ENCODE measurements at regions not wholly inside any gene's neighbourhood (a gene's known extent, or its start where the extent isn't known, plus 50 kb on each side); places are given as distances from the start of the nearest gene placed in this dataset.

DNA sequence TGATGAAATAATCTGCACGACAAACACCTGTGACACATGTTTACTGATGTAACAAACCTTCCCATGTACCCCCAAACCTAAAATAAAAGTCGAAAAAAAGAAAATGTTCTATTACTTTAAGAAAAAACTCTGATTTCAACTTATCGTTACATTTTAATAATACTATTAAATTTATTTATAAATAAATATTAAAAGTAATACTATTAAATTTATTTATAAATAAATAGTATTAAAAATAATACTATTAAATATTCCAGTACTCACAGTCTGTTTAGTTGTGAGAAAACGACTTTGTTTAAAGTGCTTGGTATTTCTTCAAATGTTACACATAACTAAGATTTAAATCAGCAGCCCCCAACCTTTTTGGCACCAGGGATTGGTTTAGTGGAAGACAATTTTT lies 471.6 kb upstream of the PRKX start:
- in situ Hi-C loops (cut with MboI; ENCODE audit: low sequenced_read_pairs), result no loop called here

DNA sequence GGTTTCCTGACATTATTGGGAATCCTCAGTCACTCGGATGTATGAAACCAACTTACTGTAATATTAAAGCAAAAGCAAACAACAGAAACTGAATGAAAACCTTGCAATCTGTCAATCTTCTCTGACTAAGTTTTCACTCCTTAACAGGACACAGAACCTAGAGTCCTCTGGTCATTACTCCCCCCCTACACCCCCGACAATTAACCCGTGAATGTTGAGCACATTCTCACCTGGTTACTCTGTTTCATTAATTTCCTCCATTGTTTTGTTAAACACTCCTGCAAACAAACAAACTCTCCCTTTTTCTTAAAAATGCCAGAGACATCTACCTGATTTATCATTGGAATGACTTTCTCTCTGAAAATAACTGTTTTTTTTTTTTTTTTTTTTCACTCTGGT lies 469.0 kb upstream of the PRKX start:
- in situ Hi-C loops (cut with MboI; ENCODE audit: low sequenced_read_pairs), result no loop called here

DNA sequence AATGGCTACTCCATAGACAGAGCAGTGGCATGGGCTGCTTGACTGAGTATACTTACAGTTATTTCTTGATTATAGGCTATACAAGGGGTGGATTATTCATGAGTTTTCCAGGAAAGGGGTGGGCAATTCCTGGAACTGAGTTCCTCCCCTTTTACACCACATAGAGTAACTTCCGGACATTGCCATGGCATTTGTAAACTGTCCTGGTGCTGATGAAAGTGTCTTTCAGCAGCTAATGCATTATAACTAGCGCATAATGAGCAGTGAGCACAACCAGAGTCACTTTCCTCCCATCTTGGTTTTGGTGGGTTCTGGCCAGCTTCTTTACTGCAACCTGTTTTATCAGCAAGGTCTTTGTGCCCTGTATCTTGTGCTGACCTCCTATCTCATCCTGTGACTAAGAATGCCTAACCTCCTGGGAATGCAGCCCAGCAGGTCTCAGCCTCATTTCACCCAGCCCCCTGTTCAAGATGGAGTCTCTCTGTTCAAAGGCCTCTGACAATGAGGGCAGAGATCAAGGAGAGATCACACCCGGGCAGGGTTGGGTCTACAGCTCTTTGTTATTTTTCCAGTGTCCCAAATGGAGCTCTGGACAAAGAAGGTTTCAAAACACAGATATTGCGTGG lies 468.4 kb upstream of the PRKX start:
- in situ Hi-C loops (cut with MboI; ENCODE audit: low sequenced_read_pairs), result no loop called here

DNA sequence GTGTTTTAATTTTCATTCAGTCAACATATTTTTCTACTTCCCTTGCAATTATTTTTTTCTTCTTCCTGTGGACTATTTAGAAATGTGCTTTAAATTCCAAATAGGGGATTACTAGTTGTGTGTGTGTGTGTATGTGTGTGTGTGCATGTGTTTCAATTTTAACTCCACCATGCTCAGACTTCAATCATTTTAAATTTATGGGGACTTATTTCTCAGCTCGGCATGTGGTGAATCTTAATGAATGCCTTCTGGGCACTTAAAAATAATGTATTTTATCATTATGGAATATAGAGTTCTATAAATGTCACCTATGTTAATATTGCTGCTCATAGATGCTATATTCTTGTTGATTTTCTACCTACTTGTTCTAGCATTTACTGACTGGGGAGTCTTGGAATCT lies 465.6 kb upstream of the PRKX start:
- in situ Hi-C loops (cut with MboI; ENCODE audit: low sequenced_read_pairs), result no loop called here

DNA sequence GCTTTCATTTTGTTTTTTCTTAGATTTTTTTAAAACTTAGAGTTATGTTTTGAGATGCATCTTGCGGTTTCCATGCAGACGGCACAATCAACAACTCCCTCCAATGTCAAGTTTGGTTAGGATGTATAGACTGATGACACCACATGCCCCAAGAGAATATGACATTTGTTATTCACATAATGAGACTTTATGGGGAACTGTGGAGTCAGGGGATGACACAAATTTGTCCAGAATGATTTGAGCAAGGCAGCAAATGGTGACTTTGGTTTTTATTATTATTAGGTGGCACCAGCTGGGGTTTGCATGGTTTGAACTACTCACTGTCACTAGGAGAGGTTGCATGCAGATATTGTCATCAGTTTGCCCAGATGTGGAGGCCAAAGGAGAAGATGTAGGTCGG lies 461.8 kb upstream of the PRKX start:
- in situ Hi-C loops (cut with MboI; ENCODE audit: low sequenced_read_pairs), result no loop called here

DNA sequence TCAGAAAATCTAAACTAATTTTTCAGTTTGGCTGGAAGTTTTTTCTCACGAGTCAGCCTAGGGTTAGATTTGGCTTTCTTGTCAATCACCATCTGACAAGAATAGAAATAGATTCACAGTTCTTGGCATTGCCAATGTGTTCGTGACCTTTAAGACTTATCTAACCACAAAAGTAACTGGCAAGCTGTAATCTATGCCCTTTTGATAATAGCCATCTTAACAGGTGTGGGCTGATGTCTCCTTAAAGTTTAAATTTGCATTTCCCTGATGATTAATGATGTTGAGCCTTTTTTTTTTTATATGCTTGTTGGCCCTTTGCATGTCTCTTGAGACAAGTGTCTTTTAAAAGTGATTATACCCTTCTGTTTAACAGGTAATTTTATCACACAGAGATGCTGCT lies 460.3 kb upstream of the PRKX start:
- in situ Hi-C loops (cut with MboI; ENCODE audit: low sequenced_read_pairs), result no loop called here

DNA sequence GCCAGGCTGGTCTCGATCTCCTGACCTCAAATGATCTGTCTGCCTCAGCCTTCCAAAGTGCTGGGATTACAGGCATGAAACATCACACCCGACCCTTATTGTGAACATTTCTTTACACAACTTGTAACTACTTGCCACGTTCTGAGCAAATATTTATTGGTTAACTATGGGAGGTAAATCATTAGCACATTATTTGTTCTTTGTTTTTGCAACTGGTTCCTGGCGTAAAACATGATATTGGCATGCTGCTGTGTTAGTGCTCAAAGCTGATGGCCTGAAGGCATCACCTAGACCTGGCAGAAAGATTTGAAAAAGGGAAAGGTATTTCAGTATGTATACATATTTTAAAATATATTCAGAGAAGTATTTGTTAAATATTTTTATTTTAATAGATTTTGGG lies 438.3 kb upstream of the PRKX start:
- in situ Hi-C loops (cut with MboI; ENCODE audit: low sequenced_read_pairs), result no loop called here

DNA sequence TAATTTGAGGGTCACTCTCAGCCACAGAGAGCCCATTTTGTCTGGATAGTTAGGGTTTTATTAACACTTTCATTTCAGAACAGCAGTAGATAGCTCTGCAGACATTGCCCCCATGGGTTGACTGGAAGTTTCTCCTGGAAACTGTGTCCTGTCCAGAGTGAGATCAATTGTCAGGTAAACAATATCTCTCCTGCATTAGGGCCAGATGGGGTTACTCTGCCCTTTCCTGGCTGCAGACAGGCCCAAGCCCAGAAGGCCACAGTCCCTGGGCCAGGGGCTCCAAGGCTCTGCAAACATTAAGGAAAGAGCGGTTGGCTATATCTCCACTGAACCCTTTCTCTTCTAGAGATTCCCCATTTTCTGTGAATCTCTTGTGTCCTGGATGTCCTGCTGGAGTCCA lies 436.8 kb upstream of the PRKX start:
- in situ Hi-C loops (cut with MboI; ENCODE audit: low sequenced_read_pairs), result no loop called here

DNA sequence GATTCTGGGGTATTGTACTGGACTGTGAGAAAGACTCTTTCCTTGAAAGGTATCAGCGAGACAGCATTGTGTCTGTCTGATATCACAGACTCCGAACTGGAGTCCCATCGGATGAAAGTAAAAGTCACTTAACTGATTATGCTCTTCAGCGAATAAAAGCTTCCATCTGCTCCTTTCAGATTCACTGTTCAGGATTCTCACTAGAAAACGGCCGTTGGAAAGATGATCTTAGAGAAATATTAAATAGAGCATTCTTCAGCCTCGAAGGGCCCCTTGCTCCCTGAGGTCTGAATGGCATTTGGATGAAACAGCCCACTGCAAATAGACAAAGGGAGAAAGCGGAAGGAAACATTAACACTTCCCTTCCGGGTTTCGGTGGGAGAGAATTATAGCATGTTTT lies 416.2 kb upstream of the PRKX start:
- in situ Hi-C loops (cut with MboI; ENCODE audit: low sequenced_read_pairs), result no loop called here

DNA sequence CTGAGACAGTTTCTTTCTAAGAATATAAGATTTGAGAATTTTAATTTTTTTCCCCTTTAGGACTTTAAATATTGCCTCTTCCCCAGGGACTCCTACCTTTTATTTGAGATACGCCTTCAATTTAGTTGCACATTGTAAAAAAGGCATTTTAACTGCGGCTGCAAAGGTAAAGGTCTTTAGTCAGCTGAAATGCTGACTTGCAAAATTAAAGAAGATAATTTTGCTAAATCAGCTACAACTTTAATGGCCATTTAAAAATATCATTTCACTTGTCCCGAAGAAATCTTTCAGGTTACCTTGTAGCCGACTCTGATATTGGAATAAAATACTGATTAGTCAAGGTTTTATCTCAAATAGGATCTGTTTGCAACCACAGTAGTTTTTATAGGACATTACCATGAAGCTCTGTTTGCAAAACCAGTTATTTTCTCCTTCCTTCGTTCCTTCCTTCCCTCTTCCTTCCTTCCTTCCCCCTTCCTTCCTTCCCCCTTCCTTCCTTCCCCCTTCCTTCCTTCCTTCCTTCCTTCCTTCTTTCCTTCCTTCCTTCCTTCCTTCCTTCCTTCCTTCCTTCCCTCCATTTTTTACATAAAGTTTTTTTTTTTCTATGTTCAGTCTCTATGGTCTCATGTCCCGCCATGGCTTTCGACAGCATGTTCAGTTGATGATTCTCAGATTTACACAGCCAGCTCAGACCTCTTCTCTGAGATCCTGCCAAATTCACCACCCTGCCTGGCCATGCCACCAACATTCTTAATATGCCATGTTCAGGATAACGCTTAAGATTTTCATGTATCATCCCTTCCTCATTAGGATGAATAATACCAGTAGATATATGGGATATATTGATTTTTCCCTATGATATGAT lies 405.4 kb upstream of the PRKX start:
- in situ Hi-C loops (cut with MboI; ENCODE audit: low sequenced_read_pairs), result no loop called here

DNA sequence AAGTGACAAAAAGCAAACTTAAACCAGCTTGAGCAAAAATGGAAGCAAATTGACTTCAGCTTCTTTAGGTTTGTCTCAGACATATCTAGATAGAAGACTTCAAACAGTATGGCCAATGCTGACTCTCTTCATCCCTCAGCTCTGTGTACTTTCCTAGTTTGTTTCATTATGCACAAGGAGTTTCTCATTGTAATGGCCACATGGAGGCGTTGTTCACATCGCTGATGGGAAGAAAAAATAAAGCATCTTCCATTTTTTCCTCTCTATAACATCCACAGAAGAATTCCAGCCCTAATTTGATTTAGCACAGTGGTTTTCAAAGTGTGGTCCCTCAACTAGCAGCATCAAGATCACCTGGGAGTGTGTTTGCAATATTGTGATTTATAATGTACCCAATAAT lies 397.5 kb upstream of the PRKX start:
- in situ Hi-C loops (cut with MboI; ENCODE audit: low sequenced_read_pairs), result no loop called here

DNA sequence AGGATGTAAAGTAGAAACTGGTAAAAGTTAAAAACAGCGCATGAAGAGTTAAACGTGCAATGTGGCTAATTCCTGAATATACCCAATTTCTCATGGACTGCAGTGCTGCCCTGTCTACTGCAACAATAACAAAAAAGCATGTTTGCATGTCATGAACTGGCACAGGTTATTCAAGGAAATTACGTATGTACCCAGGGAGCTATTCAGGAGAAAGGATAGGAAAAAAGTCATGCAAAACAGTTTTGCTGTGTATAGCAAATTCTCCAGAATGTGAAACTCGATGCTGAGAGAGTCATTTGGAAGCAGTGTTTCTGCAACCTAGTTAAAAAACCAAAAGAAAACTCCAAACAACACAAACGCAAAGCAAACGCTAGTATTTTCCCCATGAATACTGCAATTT lies 381.5 kb upstream of the PRKX start:
- in situ Hi-C loops (cut with MboI; ENCODE audit: low sequenced_read_pairs), result no loop called here

DNA sequence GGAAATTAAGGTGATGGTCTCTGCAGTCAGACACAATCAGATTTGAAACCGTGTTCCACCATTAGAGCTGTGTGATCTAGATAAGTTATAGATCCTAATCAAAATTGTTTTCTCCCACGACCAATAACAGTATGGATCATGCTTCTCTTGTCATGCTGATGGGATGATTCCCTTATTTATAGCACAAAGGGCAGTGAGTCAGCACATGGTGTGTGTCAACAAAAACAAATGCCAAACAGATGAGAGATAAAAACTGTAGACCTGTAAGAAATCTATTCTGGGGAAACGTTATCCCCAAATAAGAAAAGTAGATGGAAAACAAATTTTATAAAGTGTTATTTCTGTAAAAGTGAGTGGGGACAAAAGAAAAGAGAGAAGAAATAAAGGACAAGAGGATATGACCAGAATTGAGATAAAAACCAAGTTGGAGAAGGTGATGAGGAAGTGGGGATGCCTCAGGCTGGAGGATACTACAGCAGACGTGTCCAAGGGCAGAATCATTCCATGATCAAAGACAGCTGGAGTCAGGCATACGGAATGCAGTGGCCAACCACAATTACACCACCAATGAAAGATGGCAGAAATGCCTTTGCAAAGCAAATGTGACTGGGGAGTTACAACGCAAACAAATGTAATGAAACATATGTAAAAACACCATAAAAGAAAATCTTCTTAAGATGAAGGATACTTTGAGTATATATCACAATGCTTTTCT lies 377.8 kb upstream of the PRKX start:
- in situ Hi-C loops (cut with MboI; ENCODE audit: low sequenced_read_pairs), result no loop called here

DNA sequence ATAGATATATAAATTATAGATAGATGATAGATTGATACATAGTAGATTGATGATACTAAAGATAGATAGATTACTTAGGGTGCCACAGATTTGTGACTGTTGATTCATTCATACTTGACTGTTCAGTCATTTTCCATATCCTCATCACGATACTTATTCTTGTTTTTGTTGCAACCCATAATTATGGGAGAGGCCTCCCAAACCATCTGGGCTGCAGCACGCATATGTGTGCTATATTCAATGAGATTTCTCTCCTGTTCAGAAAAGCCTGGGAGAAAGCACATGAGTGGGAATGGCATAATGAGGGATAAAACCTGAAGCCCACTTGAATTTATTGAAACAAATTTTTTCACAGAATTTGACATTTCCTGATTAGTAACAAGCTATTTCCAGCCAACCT lies 346.4 kb upstream of the PRKX start:
- in situ Hi-C loops (cut with MboI; ENCODE audit: low sequenced_read_pairs), result no loop called here

DNA sequence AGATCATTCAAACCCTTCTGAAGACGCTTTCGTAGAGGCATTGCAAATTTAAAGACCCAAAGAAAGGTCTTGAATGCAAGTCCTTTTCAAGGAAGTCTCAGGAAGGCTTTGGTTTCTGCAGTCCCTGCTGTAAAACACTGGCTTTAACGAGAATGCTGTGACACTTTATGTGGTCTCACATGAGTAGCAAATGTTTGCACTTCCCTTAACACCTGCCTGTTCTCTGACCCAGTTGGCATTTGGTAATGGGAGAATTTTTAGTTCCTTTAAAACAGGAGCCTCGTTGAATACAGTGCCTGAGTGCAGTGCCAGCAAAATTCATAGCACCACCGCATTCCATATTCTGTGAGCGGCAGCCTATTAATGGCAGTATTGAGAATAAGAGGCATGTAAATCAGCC lies 330.5 kb upstream of the PRKX start:
- in situ Hi-C loops (cut with MboI; ENCODE audit: low sequenced_read_pairs), result no loop called here

DNA sequence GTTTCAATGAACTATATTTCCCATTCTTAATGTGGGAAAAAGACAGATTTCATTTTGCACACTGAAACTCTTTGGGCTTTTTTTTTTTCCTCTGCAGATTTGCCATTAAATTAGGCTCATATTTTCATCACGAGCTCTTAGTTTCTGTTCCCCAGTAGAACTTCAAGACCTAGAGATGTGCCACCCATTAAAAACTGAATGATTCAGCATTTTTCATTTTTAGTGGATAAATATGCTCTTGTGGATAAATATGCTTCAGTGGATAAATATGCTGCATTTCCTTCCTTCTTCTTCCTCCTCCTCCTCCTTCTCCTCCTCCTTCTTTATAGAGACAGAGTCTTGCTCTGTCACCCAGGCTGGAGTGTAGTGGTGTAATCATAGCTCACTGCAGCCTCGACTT lies 322.4 kb upstream of the PRKX start:
- in situ Hi-C loops (cut with MboI; ENCODE audit: low sequenced_read_pairs), result no loop called here

DNA sequence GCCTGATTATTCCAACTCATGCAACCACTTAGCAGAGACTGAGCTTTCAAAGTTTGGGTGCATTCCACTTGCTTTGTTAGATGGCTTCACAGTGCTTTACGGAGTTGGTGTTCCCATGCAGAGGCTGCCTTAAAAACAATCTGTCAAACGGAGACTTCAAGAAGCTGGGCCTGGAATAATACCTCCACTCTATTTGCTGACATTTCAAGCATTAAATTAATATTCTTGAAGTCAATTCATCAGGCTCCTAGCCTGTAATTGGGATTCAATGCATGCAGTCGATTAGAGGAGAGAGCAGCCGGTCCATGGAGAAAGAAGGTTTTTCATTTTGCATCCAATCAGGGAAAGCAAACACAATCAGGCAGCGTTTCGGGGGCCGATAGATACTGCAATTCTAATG lies 314.7 kb upstream of the PRKX start:
- in situ Hi-C loops (cut with MboI; ENCODE audit: low sequenced_read_pairs), result no loop called here

DNA sequence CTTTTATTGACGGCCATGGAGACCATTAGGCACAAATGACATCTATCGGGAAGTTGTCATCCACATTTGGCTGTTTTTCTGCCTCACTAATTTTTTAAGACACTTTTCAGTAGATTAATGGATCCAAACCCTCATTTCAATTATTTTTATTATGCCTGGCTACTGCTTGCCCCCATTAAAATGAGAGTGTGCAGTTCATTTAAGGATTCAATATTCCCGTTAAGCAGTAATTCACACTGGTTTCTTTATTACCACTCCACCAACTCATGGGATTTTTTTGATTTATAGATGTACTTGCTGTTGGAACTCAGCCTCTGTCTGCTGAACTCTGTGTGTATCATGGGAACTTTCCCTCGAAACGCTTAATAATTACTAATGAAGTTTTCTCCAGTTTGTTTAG lies 291.8 kb upstream of the PRKX start:
- in situ Hi-C loops (cut with MboI; ENCODE audit: low sequenced_read_pairs), result no loop called here

DNA sequence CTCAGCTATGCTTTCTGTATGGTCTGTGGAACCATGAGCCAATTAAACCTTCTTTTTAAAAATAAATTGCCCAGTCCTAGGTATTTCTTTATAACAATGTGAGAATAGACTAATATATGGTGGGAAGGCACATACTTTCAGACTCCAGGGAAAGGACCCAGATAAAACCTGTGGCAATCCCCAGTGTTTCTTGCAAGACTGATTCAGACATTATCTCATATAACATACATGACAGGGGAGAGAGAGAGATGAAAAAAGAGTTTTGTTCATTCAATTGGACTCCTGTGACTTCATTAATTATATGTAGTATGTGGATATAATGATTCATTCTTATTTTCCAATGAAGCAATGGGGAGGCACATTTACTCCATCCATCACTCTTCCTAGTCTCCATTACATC lies 291.4 kb upstream of the PRKX start:
- in situ Hi-C loops (cut with MboI; ENCODE audit: low sequenced_read_pairs), result no loop called here

DNA sequence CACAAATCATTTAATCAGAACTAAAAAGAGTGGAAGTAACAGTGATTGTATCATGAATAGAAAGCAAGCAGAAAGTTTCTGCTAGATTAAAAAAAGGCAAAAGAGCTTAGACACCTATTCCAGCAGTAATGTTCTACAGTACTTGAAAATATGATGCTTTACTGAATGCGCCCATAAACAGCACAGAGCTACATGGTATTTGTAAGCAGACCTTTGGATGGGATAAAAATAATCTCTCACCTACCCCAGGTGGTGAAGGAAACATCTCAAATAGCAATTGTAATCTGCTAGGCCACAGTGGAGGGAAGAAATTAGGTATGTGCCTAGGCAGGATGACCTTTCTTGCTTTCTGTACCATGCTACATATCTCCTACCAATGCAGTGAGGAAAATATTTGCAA lies 280.9 kb upstream of the PRKX start:
- in situ Hi-C loops (cut with MboI; ENCODE audit: low sequenced_read_pairs), result no loop called here

DNA sequence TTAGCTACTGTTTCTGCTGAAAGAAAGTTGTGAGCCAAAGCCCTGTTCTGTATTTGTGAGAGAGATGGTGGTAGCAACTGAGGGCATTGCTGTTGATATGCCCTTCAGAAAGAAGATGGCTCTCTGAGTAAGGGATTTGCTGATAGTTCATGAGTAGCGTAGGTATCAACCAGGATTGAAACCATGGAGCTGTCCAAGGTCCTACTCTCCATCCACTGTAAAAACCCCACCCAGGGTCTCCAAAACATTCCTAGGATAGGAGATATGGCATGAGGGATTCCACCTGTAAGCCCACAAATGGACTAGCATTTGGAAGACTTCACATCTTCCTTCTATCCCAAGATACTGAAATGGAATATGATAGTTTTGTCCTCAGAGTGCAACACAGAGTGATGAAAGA lies 277.1 kb upstream of the PRKX start:
- in situ Hi-C loops (cut with MboI; ENCODE audit: low sequenced_read_pairs), result no loop called here

All from HL-60/S4 (cell line).